ENCODE measurements at regions not wholly inside any gene's neighbourhood (a gene's known extent, or its start where the extent isn't known, plus 50 kb on each side); places are given as distances from the start of the nearest gene placed in this dataset.

- Histone ChIP-seq H3K4me2 (ENCODE audit: low read depth, low read length) (no peak overlapping the region), H3K36me3 (replicated peaks in 1 of 2; ENCODE audit: control insufficient read depth in 1 of 2, insufficient read depth in 2 of 2, low read length in 2 of 2) (no peaks in the 10 kb centered on the region), H3K79me2 (ENCODE audit: insufficient read depth, low read length) (no peaks in the 10 kb centered on the region), H3K4me1 (ENCODE audit: insufficient read depth, low read length) (no peaks in the 10 kb centered on the region), H3K27ac (ENCODE audit: extremely low read length, insufficient read depth, low read length) (no peak overlapping the region), H4K20me1 (ENCODE audit: insufficient read depth, low read length) (no peaks in the 10 kb centered on the region), H2AFZ (ENCODE audit: low read length) (no peak overlapping the region), H3K9ac (ENCODE audit: insufficient read depth, low read depth, low read length) (no peak overlapping the region), H3K27me3 (ENCODE audit: control insufficient read depth in 1 of 2, insufficient read depth in 2 of 2, low read length in 2 of 2) (peaks cover 0 to 23% of the 10 kb centered on the region in 2 experiments; a peak in 3 of 5 replicates), H3K9me3 (ENCODE audit: low read length) (no peaks in the 10 kb centered on the region), H3K4me3 (replicated peaks in 1 of 3; ENCODE audit: insufficient read depth in 1 of 3, low read depth in 2 of 3, low read length in 3 of 3) (no peak overlapping the region)
- intact Hi-C loops (cut with micrococcal nuclease; ENCODE audit: unreplicated experiment): no loop called here
- no TSS peak for BruUV-seq (replicated peaks)
- ChIA-PET CTCF (ENCODE audit: low intra/inter-chr PET ratio, low total read pairs) (no interaction called here), POLR2A (no interaction called here)
- FAIRE-seq (no peak), ATAC-seq (no peak), DNase-seq (ENCODE audit: low spot score) (no peak)
- no peak for TF ChIP-seq KMT2A (CRISPR knock-in tag; IDR thresholded peaks at IDR 0.05)
- no peak for TF ChIP-seq CREB1 (IDR thresholded peaks at IDR 0.05)
- TF ChIP-seq CREB1 (CRISPR knock-in tag; IDR thresholded peaks at IDR 0.05): no peak
- TF ChIP-seq ZSCAN9 (CRISPR knock-in tag; IDR thresholded peaks at IDR 0.05; ENCODE audit: borderline replicate concordance): no peak
- TF ChIP-seq TAF1 (CRISPR knock-in tag; IDR thresholded peaks at IDR 0.05): no peak
- no peak for TF ChIP-seq KDM2A (CRISPR knock-in tag; IDR thresholded peaks at IDR 0.05; ENCODE audit: borderline replicate concordance, low read depth)
- TF ChIP-seq PHF20 (CRISPR knock-in tag; IDR thresholded peaks at IDR 0.05): no peak
- WGBS (ENCODE audit: low lambda C conversion rate): 31% methylated on average over 16 of the region's 16 CpGs
- in situ Hi-C loops (cut with HindIII; ENCODE audit: extremely low pct_ligation_motif_present, low pct_unique_long_range_greater_than_20kb): no loop called here
These were observed 89.5 kb downstream of the ACKR3 start for GRCh38 chr2:236658974-236659757.

GRCh38 chr2:236659758-236660150 is 90.1 kb downstream of the ACKR3 start:
- intact Hi-C loops (cut with micrococcal nuclease; ENCODE audit: unreplicated experiment) (no loop called here), in situ Hi-C loops (cut with HindIII; ENCODE audit: extremely low pct_ligation_motif_present, low pct_unique_long_range_greater_than_20kb) (no loop called here)
- peaks cover 0 to 23% of the 10 kb centered on the region in 2 experiments; a peak in 3 of 5 replicates for H3K27me3 ChIP-seq (ENCODE audit: control insufficient read depth in 1 of 2, insufficient read depth in 2 of 2, low read length in 2 of 2)
- ChIA-PET POLR2A (no interaction called here), CTCF (ENCODE audit: low intra/inter-chr PET ratio, low total read pairs) (no interaction called here)
- WGBS (ENCODE audit: low lambda C conversion rate): 32% methylated on average over 4 of the region's 5 CpGs
- H3K36me3 ChIP-seq (replicated peaks in 1 of 2; ENCODE audit: control insufficient read depth in 1 of 2, insufficient read depth in 2 of 2, low read length in 2 of 2): no peaks in the 10 kb centered on the region
- no peaks in the 10 kb centered on the region for H3K79me2 ChIP-seq (ENCODE audit: insufficient read depth, low read length)
- no peak overlapping the region for H3K4me3 ChIP-seq (replicated peaks in 1 of 3; ENCODE audit: insufficient read depth in 1 of 3, low read depth in 2 of 3, low read length in 3 of 3)
- DNase-seq (ENCODE audit: low spot score): no peak
- no peak for TF ChIP-seq ZNF577 (CRISPR knock-in tag; IDR thresholded peaks at IDR 0.05; ENCODE audit: borderline replicate concordance, low read depth)
- TF ChIP-seq NR3C1 (CRISPR knock-in tag; IDR thresholded peaks at IDR 0.05): no peak
- TF ChIP-seq PHF20 (CRISPR knock-in tag; IDR thresholded peaks at IDR 0.05): no peak
- no peak for TF ChIP-seq ATRX (CRISPR knock-in tag; IDR thresholded peaks at IDR 0.05; ENCODE audit: borderline replicate concordance)
- TF ChIP-seq ZBTB21 (CRISPR knock-in tag; IDR thresholded peaks at IDR 0.05): no peak
- no peak overlapping the region for H3K27ac ChIP-seq (ENCODE audit: extremely low read length, insufficient read depth, low read length)
- FAIRE-seq: no peak
- H3K9me3 ChIP-seq (ENCODE audit: low read length): no peaks in the 10 kb centered on the region
- no peak overlapping the region for H3K9ac ChIP-seq (ENCODE audit: insufficient read depth, low read depth, low read length)
- H3K4me2 ChIP-seq (ENCODE audit: low read depth, low read length): no peak overlapping the region
- no TSS peak for BruUV-seq (replicated peaks)
- H3K4me1 ChIP-seq (ENCODE audit: insufficient read depth, low read length): no peaks in the 10 kb centered on the region
- no peak overlapping the region for H2AFZ ChIP-seq (ENCODE audit: low read length)
- H4K20me1 ChIP-seq (ENCODE audit: insufficient read depth, low read length): no peaks in the 10 kb centered on the region
- ATAC-seq: no peak

Data from HepG2 (cell line).